Hematopoietic multipotent progenitor cell treated with erythropoietin and hydrocortisone succinate and interleukin-3 and kit ligand, for 15 days (in vitro differentiated cells): ENCODE measurements at regions not wholly inside any gene's neighbourhood (a gene's known extent, or its start where the extent isn't known, plus 50 kb on each side); places are given as distances from the start of the nearest gene placed in this dataset.
"Not testable (repeated sequence)": the region's sequence is repeated elsewhere in the genome, so short reads cannot be mapped to it uniquely, and the experiment has no call there.

Source experiments
- DNase-seq: peaks from one replicate; pipeline ENCODE4 v3.0.0-alpha.2; 2015; ENCODE audit warnings: low spot score

DNA sequence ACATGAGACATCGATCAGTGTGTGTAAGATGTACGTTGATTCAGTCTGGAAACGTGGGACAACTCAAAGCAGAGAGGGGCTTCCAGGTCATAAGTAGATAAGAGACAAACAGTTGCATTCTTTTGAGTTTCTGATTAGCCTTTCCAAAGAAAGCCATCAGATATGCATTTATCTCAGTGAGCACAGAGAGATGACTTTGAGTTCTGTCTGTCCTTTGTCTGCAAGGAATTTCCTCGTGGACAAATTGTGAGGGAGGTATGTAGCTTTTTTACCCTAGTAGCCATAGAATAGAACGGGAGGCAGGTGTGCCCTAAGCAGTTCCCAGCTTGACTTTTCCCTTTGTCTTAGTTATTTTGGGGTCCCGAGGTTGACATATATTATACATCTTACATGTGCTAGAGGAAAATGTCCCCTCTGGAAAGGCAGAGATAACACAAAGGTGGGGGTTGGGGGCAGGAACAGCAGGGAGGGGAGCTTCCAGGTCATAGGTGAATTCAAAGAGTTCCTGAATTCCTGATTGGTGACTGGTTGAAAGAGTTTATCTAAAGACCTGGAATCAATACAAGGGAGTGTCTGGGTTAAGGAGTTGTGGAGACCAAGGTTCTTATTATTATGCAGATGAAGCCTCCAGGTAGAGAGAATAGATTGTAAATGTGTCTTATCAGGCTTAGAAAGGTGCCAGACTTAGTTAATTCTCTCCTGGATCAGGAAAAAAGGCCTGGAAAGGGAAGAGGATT is 237.0 kb downstream of the NFATC2 start:
- no peak for DNase-seq

DNA sequence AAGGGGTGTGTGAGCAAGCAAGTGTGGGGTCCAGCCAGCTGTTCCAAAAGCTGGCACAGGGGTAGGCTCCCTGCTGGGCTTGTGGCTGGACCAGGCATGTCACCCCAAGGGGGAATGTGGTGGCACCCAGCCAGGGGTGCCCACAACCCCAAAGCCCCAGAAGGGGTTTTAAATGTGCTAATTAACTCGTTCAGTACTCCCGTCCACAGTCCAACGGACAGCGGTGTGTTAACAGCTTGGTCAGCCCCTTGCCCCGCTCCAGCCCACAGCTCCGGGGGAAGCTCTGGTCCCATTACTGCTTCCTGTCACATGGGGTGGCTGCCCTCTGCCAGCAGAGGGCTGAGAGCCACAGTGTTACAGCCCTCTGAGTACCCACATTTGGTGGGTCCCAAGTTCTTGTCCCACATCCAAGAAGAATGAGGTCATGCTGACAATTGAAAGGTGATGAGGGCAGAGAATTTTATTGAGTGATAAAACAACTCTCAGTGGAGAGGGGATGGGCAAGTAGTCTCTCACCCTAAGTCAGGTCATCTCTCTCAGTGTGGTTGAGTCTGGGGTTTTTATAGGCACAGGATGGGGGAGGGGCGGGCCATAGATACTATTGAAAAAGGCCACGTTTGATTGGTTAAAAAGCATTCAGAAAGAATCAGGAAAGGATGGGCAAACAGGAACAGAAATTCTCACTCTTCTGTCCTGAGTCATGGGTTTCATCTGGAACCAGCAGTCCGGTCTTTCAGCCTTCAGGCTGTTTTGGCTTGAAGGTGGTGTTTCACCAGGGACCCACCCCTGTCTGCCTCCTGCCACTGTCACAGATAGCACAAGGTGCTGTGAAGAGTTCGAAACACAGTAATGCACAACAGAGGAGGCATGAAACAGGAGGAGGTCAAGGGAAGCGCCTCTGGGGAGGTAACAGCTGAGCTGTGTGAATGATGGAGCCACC is 238.5 kb downstream of the NFATC2 start:
- DNase-seq: no peak

DNA sequence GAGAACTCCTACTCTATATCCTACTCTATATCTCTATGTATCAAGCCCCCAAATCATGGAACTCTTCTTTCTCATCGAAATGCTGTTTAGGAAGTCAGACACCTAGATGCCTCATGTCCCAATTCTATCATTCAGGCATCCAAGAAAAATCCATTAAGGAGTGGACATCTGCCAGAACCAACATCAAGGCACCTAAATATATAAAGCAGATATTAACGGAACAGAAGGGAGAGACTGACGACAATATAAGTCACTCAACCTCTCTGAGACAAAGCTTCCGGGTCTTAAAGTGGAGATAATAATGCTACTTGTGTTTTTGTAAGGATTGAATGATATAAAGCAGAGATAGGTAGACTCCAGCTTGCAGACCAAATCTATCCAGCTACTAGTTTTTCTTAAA is 241.5 kb downstream of the NFATC2 start:
- no peak for DNase-seq

DNA sequence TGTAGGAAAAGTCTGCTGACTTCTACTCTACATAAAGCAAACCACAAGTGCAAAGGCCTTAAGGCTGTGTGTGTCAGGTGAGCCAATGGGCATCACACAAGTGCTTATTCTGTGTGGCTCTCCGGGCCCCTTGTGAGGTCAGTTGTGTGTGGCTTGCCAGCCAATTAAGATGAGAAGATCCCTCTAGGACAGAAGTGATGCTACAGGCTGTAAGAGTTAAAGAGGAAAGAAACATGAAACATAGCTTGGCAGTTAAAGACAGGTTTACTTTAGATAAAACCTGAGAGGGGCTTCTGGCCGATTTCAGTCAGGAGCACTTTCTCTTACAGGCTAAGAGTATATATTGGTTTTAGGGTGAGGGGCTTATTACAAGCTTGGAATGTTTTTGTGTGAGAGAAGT is 242.4 kb downstream of the NFATC2 start:
- no peak for DNase-seq

DNA sequence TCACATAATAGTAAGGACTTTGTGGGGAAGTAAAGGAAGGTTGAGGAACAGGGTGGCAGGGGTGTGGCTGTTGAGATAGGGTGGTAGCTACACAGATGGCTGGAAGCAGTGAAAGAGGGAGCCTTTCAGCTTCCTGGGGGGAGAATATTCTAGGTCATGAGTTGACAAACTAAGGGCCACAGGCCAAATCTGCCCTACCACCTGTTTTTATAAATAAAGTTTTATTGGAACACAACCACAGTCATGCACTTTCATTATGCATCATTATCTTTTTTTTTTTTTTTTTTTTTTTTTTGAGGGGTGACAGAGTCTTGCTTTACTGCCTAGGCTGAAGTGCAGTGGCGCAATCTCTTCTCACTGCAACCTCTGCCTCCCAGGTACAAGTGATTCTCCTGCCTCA is 243.1 kb downstream of the NFATC2 start:
- no peak for DNase-seq

DNA sequence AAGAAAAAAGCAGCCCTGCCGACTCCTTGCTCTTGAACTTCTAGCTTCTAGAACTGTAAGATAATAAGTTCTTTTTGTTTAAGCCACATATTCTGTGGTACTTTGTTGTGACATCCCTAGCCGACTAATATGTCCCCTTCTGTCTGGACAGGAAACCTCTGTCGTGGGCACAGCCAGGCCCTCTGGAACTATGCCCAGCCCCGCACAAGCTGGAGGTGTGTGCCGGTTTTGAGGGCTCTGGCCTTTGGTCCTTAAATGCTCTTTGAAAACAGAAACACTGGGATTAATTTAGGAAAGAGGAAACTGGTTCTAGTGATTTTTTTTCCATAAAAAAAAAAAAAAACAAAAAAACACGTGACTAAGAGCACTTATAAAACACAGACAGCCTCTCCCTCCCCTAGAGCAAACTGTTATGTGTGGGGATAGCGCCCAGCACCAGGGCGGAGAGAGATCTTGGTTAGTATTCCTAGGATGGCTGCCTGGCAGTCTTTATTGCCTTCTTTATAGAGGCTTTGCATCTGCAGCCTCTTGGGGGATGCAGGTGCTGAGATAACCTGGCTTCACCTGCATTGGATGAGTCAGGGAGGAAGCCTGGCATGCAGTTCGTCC is 244.3 kb downstream of the NFATC2 start:
- no peak for DNase-seq

DNA sequence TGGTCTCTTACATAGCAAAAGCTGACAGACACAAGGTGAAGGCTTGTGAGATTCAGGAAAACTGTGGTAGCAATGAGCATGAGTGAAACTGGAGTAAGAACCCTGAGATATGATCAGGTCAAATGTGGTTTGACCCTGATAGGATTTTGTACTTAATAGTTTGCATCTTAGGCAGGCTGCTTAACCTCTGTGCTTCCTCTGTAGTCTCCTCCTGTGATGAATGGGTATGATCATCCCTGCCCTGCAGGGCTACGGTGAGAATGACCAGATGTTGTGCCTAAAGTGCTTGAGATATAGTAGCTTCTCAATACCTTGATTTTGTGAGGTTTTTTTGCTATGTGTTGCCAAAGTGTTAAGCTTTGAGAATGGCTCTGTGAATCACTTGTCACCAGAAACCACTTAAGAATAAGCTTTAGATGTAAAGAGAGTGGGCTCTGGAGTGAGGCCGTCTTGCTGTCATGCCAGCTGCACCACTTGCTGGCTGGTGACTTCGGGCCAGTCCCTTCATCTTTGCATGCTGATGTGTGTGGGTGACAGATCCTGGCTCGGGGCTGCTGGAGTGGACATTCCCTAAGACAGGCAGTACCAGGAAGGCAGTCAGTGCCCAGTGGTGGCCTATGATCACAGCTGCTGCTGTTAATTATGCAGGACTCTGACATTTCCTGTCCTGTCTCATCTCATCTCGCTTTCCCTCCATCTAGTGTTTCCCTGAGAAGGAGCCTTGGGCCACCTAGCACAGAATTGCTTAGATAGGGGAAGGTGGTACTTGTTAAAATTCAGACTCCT is 254.7 kb downstream of the NFATC2 start:
- no peak for DNase-seq

DNA sequence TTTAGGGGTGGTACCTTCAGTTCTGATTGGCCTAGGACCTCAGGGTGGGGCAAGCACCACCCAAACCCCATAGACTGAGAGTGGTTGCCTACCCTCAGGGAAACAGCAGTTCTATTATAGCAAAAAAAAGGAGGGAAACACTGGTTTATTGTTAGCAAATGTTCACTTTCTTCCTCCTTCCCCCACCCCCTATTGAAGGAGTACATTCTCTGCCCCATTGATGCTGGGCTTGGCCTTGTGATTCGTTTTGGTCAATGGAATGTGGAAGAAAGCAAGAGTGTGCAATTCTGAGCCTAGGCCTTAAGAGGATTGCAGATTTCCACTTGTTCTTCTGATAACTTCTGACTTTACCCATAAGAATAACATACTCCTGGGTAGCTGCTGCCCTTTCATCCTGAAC is 255.8 kb downstream of the NFATC2 start:
- DNase-seq: no peak

DNA sequence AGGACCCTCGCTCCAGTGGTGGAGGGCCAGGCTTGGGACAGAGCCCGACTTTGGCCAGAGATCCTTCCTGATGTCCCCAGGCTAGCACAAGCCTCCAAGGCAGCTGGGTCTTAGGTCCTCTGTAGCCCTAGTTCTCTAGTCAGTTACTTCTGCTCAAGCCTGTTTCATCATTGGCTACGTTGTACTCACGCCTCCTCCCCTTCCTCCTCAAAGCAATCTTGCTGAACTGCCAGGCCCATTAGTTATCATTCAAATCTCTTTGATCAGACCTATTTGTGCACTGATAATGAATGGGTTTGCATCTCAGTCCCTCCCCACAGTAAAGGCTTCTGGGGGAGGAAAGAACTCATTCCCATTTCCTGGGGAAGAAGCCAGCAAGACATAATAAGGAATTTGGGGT is 256.8 kb downstream of the NFATC2 start:
- no peak for DNase-seq

DNA sequence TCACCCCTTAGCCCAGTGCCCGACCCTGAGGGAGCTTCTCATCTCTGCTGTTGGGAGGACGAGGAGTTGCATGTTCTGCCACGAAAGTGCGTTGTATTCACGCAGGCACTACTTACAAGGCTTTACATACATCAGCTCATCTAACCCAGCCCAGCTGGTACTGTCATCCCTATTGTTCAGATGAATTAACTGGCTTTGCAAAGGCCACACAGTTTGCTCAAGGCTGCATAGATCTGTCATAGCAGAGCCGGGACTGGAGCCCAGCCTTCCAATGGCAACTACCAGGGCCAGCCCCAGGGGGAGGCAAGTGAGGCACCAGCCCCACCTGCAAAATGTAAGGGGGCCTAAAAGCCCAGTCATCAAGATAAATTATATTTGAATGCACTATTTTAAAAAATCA is 257.6 kb downstream of the NFATC2 start:
- no peak for DNase-seq

DNA sequence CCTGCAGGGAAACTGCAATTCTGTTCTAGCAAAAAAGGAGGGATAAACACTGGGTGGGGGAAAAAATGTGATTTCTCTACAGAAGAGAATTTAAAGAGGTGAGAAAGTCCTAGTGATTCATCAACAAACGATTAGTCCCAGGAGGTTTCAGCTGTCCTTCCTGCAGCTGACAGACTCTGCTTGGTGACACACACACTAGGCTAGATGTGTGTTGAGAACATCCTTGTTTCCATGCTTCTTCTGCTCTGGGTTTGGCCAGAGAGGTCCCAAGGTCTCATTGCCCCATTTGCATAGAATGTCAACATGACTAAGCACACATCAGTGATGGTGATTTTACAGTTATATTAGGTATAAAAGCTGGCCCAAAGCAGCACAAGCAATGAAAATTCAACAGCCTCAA is 258.3 kb downstream of the NFATC2 start:
- no peak for DNase-seq

DNA sequence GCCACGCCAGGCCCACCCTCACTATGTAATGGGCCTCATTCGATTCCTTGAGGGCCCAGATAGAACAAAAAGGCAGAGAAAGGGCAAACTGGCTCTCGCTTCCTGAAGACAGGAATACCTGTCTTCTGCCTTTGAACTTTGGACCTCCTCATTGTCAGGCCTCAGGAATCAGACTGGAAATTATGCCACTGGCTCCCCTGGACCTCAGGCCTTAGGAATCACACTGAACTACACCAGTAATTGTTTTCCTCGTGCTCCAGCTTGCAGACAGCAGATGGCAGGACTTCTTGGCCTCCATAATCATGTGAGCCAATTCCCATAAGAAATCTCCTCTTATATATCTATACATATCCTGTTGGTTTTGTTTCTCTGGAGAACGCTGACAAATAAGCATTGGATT is 258.6 kb upstream of the KCNG1 start:
- DNase-seq: no peak

DNA sequence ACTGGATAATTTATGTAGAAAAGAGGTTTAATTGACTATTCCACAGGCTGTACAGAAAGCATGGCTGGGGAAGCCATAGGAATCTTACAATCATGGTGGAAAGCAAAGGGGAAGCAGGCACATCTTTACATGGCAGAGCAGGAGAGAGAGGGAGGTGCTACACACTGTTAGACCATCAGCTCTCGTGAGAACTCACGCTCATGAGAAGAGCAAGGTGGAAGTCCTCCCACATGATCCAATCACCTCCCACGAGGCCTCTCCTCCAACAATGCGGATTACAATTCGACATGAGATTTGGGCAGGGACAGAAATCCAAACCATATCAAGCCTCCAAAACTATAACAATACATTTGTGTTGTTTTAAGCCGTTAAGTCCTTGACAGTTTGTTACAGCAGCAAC is 257.1 kb upstream of the KCNG1 start:
- no peak for DNase-seq

DNA sequence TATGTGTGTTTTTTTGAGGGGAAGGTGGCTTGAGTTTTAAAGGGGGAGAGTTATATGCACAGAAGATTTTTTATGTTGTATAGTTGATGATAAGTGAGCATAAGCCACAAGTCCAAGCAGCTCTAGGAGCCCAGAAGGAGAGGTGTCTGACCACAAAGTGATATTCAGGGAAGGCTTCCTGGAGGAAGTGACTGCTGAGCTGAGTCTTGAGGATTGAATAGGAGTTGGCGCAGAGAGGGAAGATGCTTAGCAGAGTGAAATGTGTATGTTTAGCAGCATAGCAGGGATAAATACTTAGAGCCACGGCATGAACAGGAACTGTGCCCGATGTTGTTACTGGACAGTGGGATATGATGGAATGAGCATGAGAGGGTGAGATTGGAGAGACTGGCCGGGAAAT is 255.1 kb upstream of the KCNG1 start:
- no peak for DNase-seq

DNA sequence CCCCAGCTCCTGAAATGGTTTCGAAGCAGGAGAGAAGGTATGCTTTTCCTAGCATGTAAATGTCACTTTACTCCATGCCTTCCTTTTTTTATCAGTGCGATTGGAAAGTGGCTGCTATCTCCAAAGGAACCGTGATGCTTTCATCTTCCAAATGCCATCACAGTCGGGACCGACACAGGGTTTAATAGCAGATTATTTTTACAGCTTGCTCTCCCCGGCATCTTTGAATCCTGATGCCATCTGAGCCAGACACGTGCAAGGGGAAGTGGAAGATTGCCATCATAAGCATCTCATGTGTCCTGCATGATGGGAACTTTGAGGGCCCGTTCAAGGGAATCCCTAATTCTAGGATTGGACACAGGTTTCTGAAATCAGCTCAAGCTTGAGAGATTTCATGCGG is 253.4 kb upstream of the KCNG1 start:
- no peak for DNase-seq

DNA sequence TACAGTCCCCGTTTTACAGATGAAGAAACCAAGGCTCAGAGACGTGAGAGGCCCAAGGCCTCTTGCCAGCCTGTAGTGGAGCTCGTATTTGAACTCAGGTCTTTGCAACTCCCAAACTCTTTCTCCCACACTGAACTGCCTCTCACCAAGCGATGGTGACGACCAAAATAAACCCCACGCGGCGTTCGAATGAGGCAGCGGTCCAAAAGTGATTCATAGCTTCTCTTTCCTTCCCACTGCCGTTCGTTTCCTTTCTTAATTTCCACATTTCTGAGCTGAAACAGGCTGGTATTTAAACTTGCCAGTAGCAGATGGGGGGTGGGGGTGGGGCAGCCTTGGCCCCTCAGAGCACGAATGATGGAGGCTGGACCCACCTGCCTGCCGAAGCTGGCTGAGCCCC is 252.9 kb upstream of the KCNG1 start:
- no peak for DNase-seq

DNA sequence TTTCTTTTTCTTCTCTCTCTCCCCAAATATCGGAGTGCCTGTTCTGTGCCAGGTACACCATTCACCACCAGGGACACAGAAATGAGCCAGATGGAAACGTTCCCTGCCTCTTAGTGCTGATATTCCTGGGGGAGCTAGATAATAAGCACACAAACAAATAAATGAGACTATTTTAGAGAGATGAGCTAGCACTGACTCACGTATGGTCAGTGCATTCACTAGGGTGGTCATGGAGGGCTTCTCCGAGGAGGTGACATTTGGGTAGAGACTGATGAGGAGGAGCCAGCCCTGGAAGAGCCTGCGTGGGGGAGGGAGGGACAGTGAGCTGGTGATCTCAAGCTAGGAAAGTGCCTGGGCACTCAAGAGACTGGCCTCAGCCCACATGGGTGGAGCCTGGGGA is 252.3 kb upstream of the KCNG1 start:
- no peak for DNase-seq

DNA sequence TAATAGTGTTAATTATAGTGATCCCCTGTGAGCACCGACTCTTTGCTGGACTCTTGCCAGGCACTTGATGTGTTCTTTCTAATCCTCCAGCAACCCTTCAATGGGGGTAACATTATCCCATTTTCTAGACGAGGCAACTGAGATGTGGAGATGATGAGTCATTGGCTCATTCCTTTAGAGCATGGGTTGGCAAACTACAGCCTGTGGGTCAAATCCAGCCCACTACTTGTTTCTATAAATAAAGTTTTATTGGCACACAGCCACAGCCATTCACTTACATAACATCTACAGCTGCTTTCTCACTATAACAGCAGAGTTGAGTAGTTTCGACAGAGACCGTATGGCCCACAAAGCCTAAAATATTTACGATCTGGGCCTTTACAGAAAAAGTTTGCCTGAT is 249.5 kb upstream of the KCNG1 start:
- DNase-seq: no peak

DNA sequence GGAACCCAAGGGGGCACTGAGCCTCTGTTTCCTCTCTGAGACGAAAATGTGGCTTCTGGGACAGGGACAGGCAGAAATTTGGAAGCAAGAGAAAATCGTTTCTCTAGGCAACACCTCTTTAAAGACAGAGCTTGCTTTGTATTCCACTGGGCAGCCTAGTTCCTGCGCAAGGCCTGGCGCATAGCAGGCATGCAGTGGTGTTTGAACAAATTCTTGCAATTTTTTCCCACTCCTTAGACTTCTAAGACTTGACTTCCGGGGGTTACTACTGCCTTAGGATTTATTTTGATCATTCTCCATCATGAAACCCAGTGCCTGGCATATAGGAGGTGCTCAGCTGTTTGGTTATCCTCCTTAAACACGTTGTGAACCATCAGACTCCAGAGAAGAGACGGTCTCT is 249.0 kb upstream of the KCNG1 start:
- no peak for DNase-seq

DNA sequence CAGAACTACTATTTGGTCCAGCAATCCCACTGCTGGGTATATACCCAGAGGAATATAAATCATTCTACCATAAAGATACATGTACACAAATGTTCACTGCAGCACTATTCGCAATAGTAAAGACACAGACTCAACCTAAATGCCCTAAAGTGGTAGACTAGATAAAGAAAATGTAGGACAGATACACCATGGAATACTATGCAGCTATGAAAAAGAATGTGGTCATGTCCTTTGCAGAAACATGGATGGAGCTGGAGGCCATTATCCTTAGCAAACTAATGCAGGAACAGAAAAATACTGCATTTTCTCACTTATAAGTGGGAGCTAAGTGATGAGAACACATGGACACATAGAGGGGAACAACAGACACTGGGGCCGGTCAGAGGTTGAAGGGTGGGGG is 248.4 kb upstream of the KCNG1 start:
- not testable (repeated sequence) for DNase-seq

DNA sequence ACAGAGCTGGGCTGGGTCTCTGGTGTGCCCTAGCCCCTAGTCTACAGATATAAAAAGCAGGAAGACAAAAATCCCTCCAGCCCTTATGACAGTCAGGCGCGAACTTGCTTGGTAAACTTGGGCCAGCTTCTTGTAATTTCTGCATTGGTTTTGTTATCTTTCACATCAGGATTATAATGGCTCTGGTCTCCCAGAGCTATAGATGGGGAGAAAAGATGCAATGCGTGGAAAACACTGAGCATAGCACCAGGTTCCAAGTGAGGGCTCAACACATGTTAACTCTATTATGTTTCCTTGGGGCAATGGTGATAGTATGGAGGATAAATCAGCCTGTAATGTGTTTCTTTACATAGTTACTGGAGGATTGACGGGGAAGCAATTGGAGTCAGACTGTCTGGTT is 246.8 kb upstream of the KCNG1 start:
- no peak for DNase-seq

DNA sequence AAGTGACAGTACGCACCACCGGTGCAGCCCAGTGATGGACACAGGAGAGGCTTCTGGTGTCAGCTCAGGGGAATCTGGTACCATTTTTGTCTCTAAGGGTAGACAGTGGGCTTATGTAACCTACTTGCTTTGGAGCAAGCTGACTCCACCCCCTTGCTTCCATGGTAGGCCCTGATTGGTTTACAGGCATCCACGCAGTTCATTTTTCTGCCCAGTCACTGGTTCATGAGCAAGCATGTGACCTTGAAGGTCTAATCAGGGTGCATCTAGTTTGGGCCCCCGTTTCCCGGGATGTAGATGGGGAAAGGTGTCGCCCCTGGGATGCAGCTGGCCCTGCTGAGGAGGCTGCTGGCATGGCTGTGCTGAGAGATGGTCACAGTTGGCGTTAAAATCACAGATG is 244.8 kb upstream of the KCNG1 start:
- DNase-seq: no peak
